NCI-H187 treated with DMSO at 0.1 percent for 48 hours (cell line): ENCODE measurements at regions not wholly inside any gene's neighbourhood (a gene's known extent, or its start where the extent isn't known, plus 50 kb on each side); places are given as distances from the start of the nearest gene placed in this dataset.
"Not testable (repeated sequence)": the region's sequence is repeated elsewhere in the genome, so short reads cannot be mapped to it uniquely, and the experiment has no call there.

Experiments
- DNase-seq: peaks from one replicate; lab custom pipeline; 2025; lab: John Stamatoyannopoulos, UW

GRCh38 chr2:136324966-136325365 lies 207.0 kb upstream of the CXCR4 start:
- no peak for DNase-seq

GRCh38 chr2:136323935-136324334 lies 206.0 kb upstream of the CXCR4 start:
- DNase-seq, result no peak

- no peak for DNase-seq
These were observed 205.2 kb upstream of the CXCR4 start for GRCh38 chr2:136323195-136323594.

GRCh38 chr2:136322428-136322827 lies 204.5 kb upstream of the CXCR4 start:
- no peak for DNase-seq

- no peak for DNase-seq
These were observed 201.7 kb upstream of the CXCR4 start for GRCh38 chr2:136319651-136320050.

GRCh38 chr2:136319237-136319636 lies 201.3 kb upstream of the CXCR4 start:
- DNase-seq, result no peak

GRCh38 chr2:136314240-136314639 lies 196.3 kb upstream of the CXCR4 start:
- DNase-seq, result no peak

- not testable (repeated sequence) for DNase-seq
These were observed 194.6 kb upstream of the CXCR4 start for GRCh38 chr2:136312568-136312967.

- DNase-seq, result no peak
These were observed 193.1 kb upstream of the CXCR4 start for GRCh38 chr2:136310797-136311603.

- DNase-seq, result no peak
These were observed 192.1 kb upstream of the CXCR4 start for GRCh38 chr2:136310005-136310495.

- DNase-seq, result no peak
These were observed 190.7 kb upstream of the CXCR4 start for GRCh38 chr2:136308611-136309010.

GRCh38 chr2:136306836-136307235 lies 188.9 kb upstream of the CXCR4 start:
- no peak for DNase-seq

GRCh38 chr2:136305517-136306192 lies 187.7 kb upstream of the CXCR4 start:
- no peak for DNase-seq

GRCh38 chr2:136301006-136301405 lies 183.1 kb upstream of the CXCR4 start:
- DNase-seq, result no peak

- DNase-seq, result no peak
These were observed 180.7 kb upstream of the CXCR4 start for GRCh38 chr2:136298631-136299030.

- no peak for DNase-seq
These were observed 180.0 kb upstream of the CXCR4 start for GRCh38 chr2:136297994-136298393.

GRCh38 chr2:136297312-136297711 lies 179.4 kb upstream of the CXCR4 start:
- DNase-seq, result peak; percentile 22

GRCh38 chr2:136295168-136295567 lies 177.2 kb upstream of the CXCR4 start:
- no peak for DNase-seq

- DNase-seq, result no peak
These were observed 173.9 kb upstream of the CXCR4 start for GRCh38 chr2:136291871-136292270.

GRCh38 chr2:136290326-136290725 lies 172.4 kb upstream of the CXCR4 start:
- no peak for DNase-seq

- no peak for DNase-seq
These were observed 170.3 kb upstream of the CXCR4 start for GRCh38 chr2:136288249-136288648.

GRCh38 chr2:136286423-136286822 lies 168.5 kb upstream of the CXCR4 start:
- DNase-seq, result no peak
